SK-N-MC (cell line): ENCODE measurements at regions not wholly inside any gene's neighbourhood (a gene's known extent, or its start where the extent isn't known, plus 50 kb on each side); places are given as distances from the start of the nearest gene placed in this dataset.
A peak's percentile ranks its signal among the peaks of the same experiment; 100 is the strongest.

Experiments used
- DNase-seq: peaks from one replicate; pipeline ENCODE4 v3.0.0-alpha.2; 2011; ENCODE audit warnings: low read depth, low spot score
- H3K27ac ChIP-seq: fragments of 200-600 bp; sonication (generic); 2 replicates; pipeline ENCODE4 v1.5.1; 2016; ENCODE audit warnings: mixed run types
- H3K36me3 ChIP-seq: fragments of 200-600 bp; sonication (generic); 2 replicates; pipeline ENCODE4 v1.6.1; 2017; ENCODE audit warnings: antibody characterized with exemption, low read length, mixed read lengths; ENCODE audit not compliant: insufficient read depth
- H3K4me3 ChIP-seq: fragments of 200-600 bp; sonication (generic); 2 replicates; pipeline ENCODE4 v1.5.1; 2016
- H3K9ac ChIP-seq: fragments of 200-600 bp; sonication (generic); 2 replicates; pipeline ENCODE4 v1.8.0; 2017; ENCODE audit warnings: mixed run types, mixed read lengths; ENCODE audit not compliant: insufficient read length
- H3K9me3 ChIP-seq: fragments of 200-600 bp; sonication (generic); 2 replicates; pipeline ENCODE4 v1.6.1; 2017; ENCODE audit warnings: low read depth, mild to moderate bottlenecking, antibody characterized with exemption, low read length, moderate library complexity, mixed read lengths
- EZH2 ChIP-seq: fragments of 200-600 bp; sonication (generic); IDR thresholded peaks from one replicate; pipeline ENCODE4 v1.6.1; 2017; ENCODE audit warnings: antibody characterized with exemption
- FOXP2 ChIP-seq: optimal IDR thresholded peaks from 2 replicates; pipeline ENCODE3; 2011; ENCODE audit warnings: mild to moderate bottlenecking, moderate library complexity; ENCODE audit not compliant: insufficient read depth; ENCODE audit errors: extremely low read length, control extremely low read depth
- POLR2AphosphoS5 ChIP-seq: IDR thresholded peaks from 2 replicates; pipeline ENCODE4 v1.6.1; 2012; ENCODE audit warnings: mild to moderate bottlenecking, low read depth, low read length, borderline replicate concordance

GRCh38 chr14:62369919-62370560, 607.8 kb downstream of the SNAPC1 start:
- H3K9me3 ChIP-seq = no peaks in the 10 kb centered on the region
- H3K36me3 ChIP-seq = no peaks in the 10 kb centered on the region
- no peak for DNase-seq
- H3K9ac ChIP-seq = no peak overlapping the region
- no peak overlapping the region for H3K4me3 ChIP-seq
- H3K27ac ChIP-seq = no peak overlapping the region
- no peak for TF ChIP-seq POLR2AphosphoS5
- no peak for TF ChIP-seq FOXP2
- no peak for TF ChIP-seq EZH2

- H3K36me3 ChIP-seq = no peaks in the 10 kb centered on the region
- no peaks in the 10 kb centered on the region for H3K9me3 ChIP-seq
- no peak overlapping the region for H3K27ac ChIP-seq
- no peak for TF ChIP-seq EZH2
- TF ChIP-seq FOXP2 = no peak
- TF ChIP-seq POLR2AphosphoS5 = no peak
- no peak overlapping the region for H3K4me3 ChIP-seq
- no peak overlapping the region for H3K9ac ChIP-seq
- DNase-seq = no peak
These were observed 611.7 kb downstream of the SNAPC1 start for GRCh38 chr14:62373944-62374343.

GRCh38 chr14:62378057-62378456, 615.8 kb downstream of the SNAPC1 start:
- no peak overlapping the region for H3K4me3 ChIP-seq
- no peak for DNase-seq
- TF ChIP-seq POLR2AphosphoS5 (no peak), EZH2 (no peak)
- H3K27ac ChIP-seq = no peak overlapping the region
- no peaks in the 10 kb centered on the region for H3K9me3 ChIP-seq
- no peak overlapping the region for H3K9ac ChIP-seq
- H3K36me3 ChIP-seq = no peaks in the 10 kb centered on the region

GRCh38 chr14:62381311-62382070, 619.3 kb downstream of the SNAPC1 start:
- Histone ChIP-seq H3K36me3 (no peaks in the 10 kb centered on the region), H3K9ac (no peak overlapping the region), H3K27ac (no peak overlapping the region), H3K9me3 (no peaks in the 10 kb centered on the region), H3K4me3 (no peak overlapping the region)
- TF ChIP-seq EZH2 (no peak), FOXP2 (no peak), POLR2AphosphoS5 (no peak)
- no peak for DNase-seq

- Histone ChIP-seq H3K9me3 (no peaks in the 10 kb centered on the region), H3K9ac (no peak overlapping the region), H3K27ac (no peak overlapping the region), H3K36me3 (no peaks in the 10 kb centered on the region), H3K4me3 (no peak overlapping the region)
- no peak for DNase-seq
- no peak for TF ChIP-seq EZH2
- no peak for TF ChIP-seq FOXP2
- TF ChIP-seq POLR2AphosphoS5 = no peak
These were observed 636.1 kb downstream of the KCNH5 start for GRCh38 chr14:62409169-62409568.

GRCh38 chr14:62409626-62410300, 635.5 kb downstream of the KCNH5 start:
- no peaks in the 10 kb centered on the region for H3K36me3 ChIP-seq
- no peak overlapping the region for H3K4me3 ChIP-seq
- H3K9ac ChIP-seq = no peak overlapping the region
- H3K9me3 ChIP-seq = no peaks in the 10 kb centered on the region
- DNase-seq = no peak
- peak overlapping the region; percentile 10; the same call in 1 of the 2 replicates for H3K27ac ChIP-seq
- no peak for TF ChIP-seq FOXP2
- TF ChIP-seq POLR2AphosphoS5 = no peak

GRCh38 chr14:62420847-62421246, 624.4 kb downstream of the KCNH5 start:
- no peak for DNase-seq
- no peaks in the 10 kb centered on the region for H3K36me3 ChIP-seq
- H3K27ac ChIP-seq = no peak overlapping the region
- no peak overlapping the region for H3K4me3 ChIP-seq
- H3K9me3 ChIP-seq = no peaks in the 10 kb centered on the region
- TF ChIP-seq POLR2AphosphoS5 (no peak), FOXP2 (no peak), EZH2 (no peak)
- H3K9ac ChIP-seq = no peak overlapping the region

- H3K4me3 ChIP-seq = no peak overlapping the region
- no peak overlapping the region for H3K27ac ChIP-seq
- H3K36me3 ChIP-seq = no peaks in the 10 kb centered on the region
- no peaks in the 10 kb centered on the region for H3K9me3 ChIP-seq
- no peak for DNase-seq
- no peak overlapping the region for H3K9ac ChIP-seq
- TF ChIP-seq EZH2 = no peak
- no peak for TF ChIP-seq FOXP2
- no peak for TF ChIP-seq POLR2AphosphoS5
These were observed 616.6 kb downstream of the KCNH5 start for GRCh38 chr14:62428429-62429203.
